CD14-positive monocyte (primary cell): ENCODE measurements at regions not wholly inside any gene's neighbourhood (a gene's known extent, or its start where the extent isn't known, plus 50 kb on each side); places are given as distances from the start of the nearest gene placed in this dataset.

Experiments
- DNase-seq, 3 donors: peaks; one replicate each; pipeline ENCODE4 v3.0.0-alpha.2; 2011 to 2022
- H2AFZ ChIP-seq: 2 replicates; pipeline ENCODE4 v1.6.0; 2012; ENCODE audit warnings: mild to moderate bottlenecking, low read depth, low read length, inconsistent platforms; ENCODE audit not compliant: insufficient read depth, poor library complexity, severe bottlenecking
- H3K27ac ChIP-seq, 2 donors: 1 replicate in 1 of 2; 2 replicates in 1 of 2; pipeline ENCODE4 v1.5.1; 2012 to 2013; ENCODE audit warnings: low read length in 2 of 2, control low read depth in 1 of 2, inconsistent platforms in 1 of 2, low read depth in 1 of 2, mild to moderate bottlenecking in 1 of 2
- H3K27me3 ChIP-seq, 2 donors: one replicate each; pipeline versions ENCODE4 v1.6.0 to v1.6.1; 2011 to 2013; ENCODE audit warnings: low read length in 2 of 2; ENCODE audit not compliant: control insufficient read depth in 2 of 2, insufficient read depth in 2 of 2
- H3K36me3 ChIP-seq, 2 donors: replicated peaks in 1 of 2; 1 replicate in 1 of 2; 2 replicates in 1 of 2; pipeline versions ENCODE4 v1.5.1 to v1.6.1; 2012 to 2013; ENCODE audit warnings: low read length in 2 of 2, control low read depth in 1 of 2, inconsistent platforms in 1 of 2, mild to moderate bottlenecking in 1 of 2; ENCODE audit not compliant: insufficient read depth in 2 of 2, control insufficient read depth in 1 of 2
- H3K4me1 ChIP-seq, 2 donors: 1 replicate in 1 of 2; 2 replicates in 1 of 2; pipeline versions ENCODE4 v1.5.1 to v1.6.1; 2012 to 2013; ENCODE audit warnings: low read length in 2 of 2, control low read depth in 1 of 2, inconsistent platforms in 1 of 2, mild to moderate bottlenecking in 1 of 2, moderate library complexity in 1 of 2; ENCODE audit not compliant: insufficient read depth in 2 of 2, control insufficient read depth in 1 of 2
- H3K4me2 ChIP-seq: replicated peaks from 2 replicates; pipeline ENCODE3; 2012; ENCODE audit warnings: low read length, moderate library complexity, mild to moderate bottlenecking; ENCODE audit not compliant: poor library complexity, severe bottlenecking; ENCODE audit errors: extremely low read depth
- H3K4me3 ChIP-seq, 3 experiments: fragments of 200-600 bp in 1 of 3; sonication (generic) in 1 of 3; replicated peaks in 1 of 3; 1 replicate in 2 of 3; 2 replicates in 1 of 3; pipeline ENCODE4 v1.5.1; 2011 to 2013; ENCODE audit warnings: low read length in 3 of 3, mild to moderate bottlenecking in 3 of 3, control low read depth in 2 of 3, low read depth in 2 of 3, inconsistent platforms in 1 of 3, moderate library complexity in 1 of 3
- H3K79me2 ChIP-seq: 2 replicates; pipeline ENCODE4 v1.6.0; 2012; ENCODE audit warnings: mild to moderate bottlenecking, control low read depth, inconsistent platforms, low read length, moderate library complexity; ENCODE audit not compliant: insufficient read depth
- H3K9ac ChIP-seq: 2 replicates; pipeline ENCODE4 v1.6.0; 2017; ENCODE audit warnings: low read length, mild to moderate bottlenecking; ENCODE audit not compliant: insufficient read depth, poor library complexity, severe bottlenecking
- H3K9me3 ChIP-seq, 2 donors: replicated peaks in 1 of 2; 1 replicate in 1 of 2; 2 replicates in 1 of 2; pipeline versions ENCODE4 v1.5.1 to v1.6.1; 2012 to 2013; ENCODE audit warnings: low read length in 2 of 2, control low read depth in 1 of 2; ENCODE audit not compliant: control insufficient read depth in 1 of 2, insufficient read depth in 1 of 2
- H4K20me1 ChIP-seq: 2 replicates; pipeline ENCODE4 v1.6.0; 2012; ENCODE audit warnings: mild to moderate bottlenecking, low read length, control low read depth, moderate library complexity; ENCODE audit not compliant: insufficient read depth
- H3K27ac Mint-ChIP-seq, 7 donors: one replicate each; pipeline ENCODE4 v1.8.0; 2020; ENCODE audit warnings: mild to moderate bottlenecking in 7 of 7, mixed read lengths in 7 of 7, moderate library complexity in 6 of 7, inconsistent platforms in 2 of 7
- H3K27me3 Mint-ChIP-seq, 3 donors: one replicate each; pipeline ENCODE4 v1.8.0; 2021 to 2022; ENCODE audit warnings: low read depth in 3 of 3, mild to moderate bottlenecking in 3 of 3, mixed read lengths in 3 of 3, moderate library complexity in 3 of 3, inconsistent platforms in 1 of 3
- H3K36me3 Mint-ChIP-seq, 2 donors: one replicate each; pipeline ENCODE4 v1.8.0; 2020; ENCODE audit warnings: mixed read lengths in 2 of 2, inconsistent platforms in 1 of 2, mild to moderate bottlenecking in 1 of 2
- H3K4me1 Mint-ChIP-seq: one replicate; pipeline ENCODE4 v1.8.0; 2020; ENCODE audit warnings: mild to moderate bottlenecking, mixed read lengths
- H3K4me3 Mint-ChIP-seq, 2 donors: one replicate each; pipeline ENCODE4 v1.8.0; 2020; ENCODE audit warnings: mild to moderate bottlenecking in 2 of 2, mixed read lengths in 2 of 2, moderate library complexity in 1 of 2
- H3K9me3 Mint-ChIP-seq, 7 donors: one replicate each; pipeline ENCODE4 v1.8.0; 2020 to 2022; ENCODE audit warnings: mixed read lengths in 7 of 7, mild to moderate bottlenecking in 6 of 7, moderate library complexity in 6 of 7, inconsistent platforms in 2 of 7
- CTCF ChIP-seq: fragments of 200-600 bp; IDR thresholded peaks from one replicate; pipeline ENCODE4 v1.8.0; 2022; ENCODE audit warnings: antibody characterized with exemption, mild to moderate bottlenecking
- WGBS: methylation state at CpG from one replicate; pipeline ENCODE4 v1.1.5; 2013; ENCODE audit warnings: missing lambda C conversion rate; ENCODE audit not compliant: insufficient coverage; 5-methylcytosine and 5-hydroxymethylcytosine counted together
- intact Hi-C, 2 donors: fragments of 100-400 bp; cut with micrococcal nuclease; formaldehyde crosslinking; loops; one replicate each; pipeline versions ENCODE4 v1.15.0 to v1.15.1; 2023

GRCh38 chr7:156360835-156361234 lies 279.7 kb upstream of the RNF32 start:
- H2AFZ ChIP-seq: no peak overlapping the region
- H3K27ac ChIP-seq: no peak overlapping the region
- H3K9ac ChIP-seq: no peak overlapping the region
- H4K20me1 ChIP-seq: no peaks in the 10 kb centered on the region
- no peak overlapping the region for H3K4me3 Mint-ChIP-seq
- peaks cover 0 to 6% (median 2%) of the 10 kb centered on the region in 7 donors for H3K9me3 Mint-ChIP-seq
- H3K4me2 ChIP-seq: no peak overlapping the region
- no peak overlapping the region for H3K27ac Mint-ChIP-seq
- DNase-seq: no peak
- no peaks in the 10 kb centered on the region for H3K27me3 Mint-ChIP-seq
- H3K27me3 ChIP-seq: no peaks in the 10 kb centered on the region
- H3K36me3 ChIP-seq: no peaks in the 10 kb centered on the region
- no peak for TF ChIP-seq CTCF
- H3K9me3 ChIP-seq: no peaks in the 10 kb centered on the region
- H3K36me3 Mint-ChIP-seq: no peaks in the 10 kb centered on the region
- H3K4me3 ChIP-seq: no peak overlapping the region
- no peaks in the 10 kb centered on the region for H3K4me1 Mint-ChIP-seq
- H3K4me1 ChIP-seq: no peaks in the 10 kb centered on the region
- H3K79me2 ChIP-seq: no peaks in the 10 kb centered on the region
- 81% methylated on average over 6 of the region's 6 CpGs for WGBS
- intact Hi-C loops: no loop called here

- whole genome bisulfite sequencing: 60% methylated on average over 1 of the region's 5 CpGs
- H3K4me2 ChIP-seq: no peak overlapping the region
- intact Hi-C loops: no loop called here
- no peaks in the 10 kb centered on the region for H3K9me3 ChIP-seq
- Mint-ChIP-seq H3K27ac (no peak overlapping the region), H3K36me3 (no peaks in the 10 kb centered on the region), H3K9me3 (peaks cover 0 to 3% (median 0%) of the 10 kb centered on the region in 7 donors), H3K4me3 (no peak overlapping the region), H3K27me3 (no peaks in the 10 kb centered on the region), H3K4me1 (no peaks in the 10 kb centered on the region)
- no peaks in the 10 kb centered on the region for H3K36me3 ChIP-seq
- TF ChIP-seq CTCF: no peak
- no peak overlapping the region for H3K27ac ChIP-seq
- H3K4me3 ChIP-seq: no peak overlapping the region
- H3K9ac ChIP-seq: no peak overlapping the region
- no peak overlapping the region for H2AFZ ChIP-seq
- H3K27me3 ChIP-seq: no peaks in the 10 kb centered on the region
- no peaks in the 10 kb centered on the region for H3K79me2 ChIP-seq
- DNase-seq: no peak
- no peaks in the 10 kb centered on the region for H4K20me1 ChIP-seq
- no peaks in the 10 kb centered on the region for H3K4me1 ChIP-seq
Observed at GRCh38 chr7:156356551-156356950, 284.0 kb upstream of the RNF32 start.
